ENCODE measurements at regions not wholly inside any gene's neighbourhood (a gene's known extent, or its start where the extent isn't known, plus 50 kb on each side); places are given as distances from the start of the nearest gene placed in this dataset.

DNA sequence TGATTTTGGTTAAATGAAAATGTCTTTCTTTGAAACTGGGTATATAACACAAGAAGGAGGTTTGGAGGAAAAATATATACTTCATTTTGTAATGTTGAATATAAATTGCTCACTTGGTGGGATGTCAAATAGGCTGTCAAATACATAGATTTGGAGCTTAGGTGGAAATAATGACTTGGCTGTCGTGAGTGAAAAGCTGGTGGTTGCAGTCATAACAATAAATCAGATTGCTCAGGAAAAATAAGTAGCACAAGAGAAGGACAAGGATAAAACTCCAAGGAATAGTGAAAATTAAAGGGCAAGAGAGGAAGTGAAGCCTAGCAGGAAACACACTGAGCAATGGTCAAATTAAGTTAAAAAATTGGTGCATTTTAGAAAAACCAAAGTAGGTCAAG lies 253.0 kb upstream of the ANKRD50 start:
- H2AFZ ChIP-seq (ENCODE audit: low read length), result no peak overlapping the region
- H3K4me3 ChIP-seq (ENCODE audit: insufficient read depth, low read length), result no peak overlapping the region
- DNase-seq (ENCODE audit: insufficient read length, low spot score, missing footprints), result no peak
- no peaks in the 10 kb centered on the region for H3K27me3 ChIP-seq (ENCODE audit: insufficient read depth, low read length)
- H3K4me1 ChIP-seq (ENCODE audit: insufficient read depth, low read length), result no peaks in the 10 kb centered on the region
- TF ChIP-seq, protein P1, sequence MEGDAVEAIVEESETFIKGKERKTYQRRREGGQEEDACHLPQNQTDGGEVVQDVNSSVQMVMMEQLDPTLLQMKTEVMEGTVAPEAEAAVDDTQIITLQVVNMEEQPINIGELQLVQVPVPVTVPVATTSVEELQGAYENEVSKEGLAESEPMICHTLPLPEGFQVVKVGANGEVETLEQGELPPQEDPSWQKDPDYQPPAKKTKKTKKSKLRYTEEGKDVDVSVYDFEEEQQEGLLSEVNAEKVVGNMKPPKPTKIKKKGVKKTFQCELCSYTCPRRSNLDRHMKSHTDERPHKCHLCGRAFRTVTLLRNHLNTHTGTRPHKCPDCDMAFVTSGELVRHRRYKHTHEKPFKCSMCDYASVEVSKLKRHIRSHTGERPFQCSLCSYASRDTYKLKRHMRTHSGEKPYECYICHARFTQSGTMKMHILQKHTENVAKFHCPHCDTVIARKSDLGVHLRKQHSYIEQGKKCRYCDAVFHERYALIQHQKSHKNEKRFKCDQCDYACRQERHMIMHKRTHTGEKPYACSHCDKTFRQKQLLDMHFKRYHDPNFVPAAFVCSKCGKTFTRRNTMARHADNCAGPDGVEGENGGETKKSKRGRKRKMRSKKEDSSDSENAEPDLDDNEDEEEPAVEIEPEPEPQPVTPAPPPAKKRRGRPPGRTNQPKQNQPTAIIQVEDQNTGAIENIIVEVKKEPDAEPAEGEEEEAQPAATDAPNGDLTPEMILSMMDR (IDR thresholded peaks at IDR 0.05; ENCODE audit: extremely low read depth, low read depth, low read length), result no peak
- no peaks in the 10 kb centered on the region for H3K79me2 ChIP-seq (ENCODE audit: insufficient read depth, low read length)
- no peaks in the 10 kb centered on the region for H4K20me1 ChIP-seq (ENCODE audit: insufficient read depth, low read length)
- no peak overlapping the region for H3K4me2 ChIP-seq (ENCODE audit: insufficient read depth, low read length)
- no peaks in the 10 kb centered on the region for H3K36me3 ChIP-seq (ENCODE audit: insufficient read depth, low read length)
- H3K27ac ChIP-seq (ENCODE audit: low read depth, low read length), result no peak overlapping the region
- peaks cover 6% of the 10 kb centered on the region for H3K9me3 ChIP-seq (ENCODE audit: low read depth, low read length)

DNA sequence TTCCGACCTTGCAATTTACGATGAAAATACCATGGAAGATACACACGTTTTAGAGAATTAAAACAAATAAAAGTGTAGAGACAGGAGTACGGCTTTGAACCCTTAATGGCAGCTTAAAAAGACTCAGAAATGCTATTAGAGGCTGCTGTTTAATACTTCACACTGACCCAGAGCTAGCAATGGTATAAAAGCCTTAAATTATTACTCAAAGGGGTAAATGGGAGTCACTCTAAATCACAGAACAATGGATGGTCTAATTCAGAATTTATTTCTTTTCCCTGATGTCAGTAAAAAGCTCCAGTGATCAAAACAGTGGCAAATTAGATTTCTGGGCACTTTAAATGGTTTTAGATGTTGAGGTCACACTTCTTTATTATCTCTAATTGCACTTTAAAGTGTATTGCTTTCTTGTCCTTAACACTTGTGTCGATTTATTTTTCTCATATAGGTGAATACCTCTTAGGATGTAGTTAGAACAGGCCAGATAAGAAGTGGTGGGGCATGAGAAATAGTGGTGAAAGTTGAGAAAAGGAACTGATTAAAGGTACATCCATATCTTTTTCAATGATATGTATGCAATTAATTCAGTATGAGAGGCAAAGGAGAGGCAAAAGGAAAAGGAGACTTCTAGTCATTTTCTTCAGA lies 252.4 kb upstream of the ANKRD50 start:
- no peaks in the 10 kb centered on the region for H3K27me3 ChIP-seq (ENCODE audit: insufficient read depth, low read length)
- H4K20me1 ChIP-seq (ENCODE audit: insufficient read depth, low read length), result no peaks in the 10 kb centered on the region
- H3K27ac ChIP-seq (ENCODE audit: low read depth, low read length), result no peak overlapping the region
- no peaks in the 10 kb centered on the region for H3K36me3 ChIP-seq (ENCODE audit: insufficient read depth, low read length)
- TF ChIP-seq, protein P1 (IDR thresholded peaks at IDR 0.05; ENCODE audit: extremely low read depth, low read depth, low read length), result no peak
- DNase-seq (ENCODE audit: insufficient read length, low spot score, missing footprints), result no peak
- no peaks in the 10 kb centered on the region for H3K4me1 ChIP-seq (ENCODE audit: insufficient read depth, low read length)
- no peak overlapping the region for H2AFZ ChIP-seq (ENCODE audit: low read length)
- no peaks in the 10 kb centered on the region for H3K79me2 ChIP-seq (ENCODE audit: insufficient read depth, low read length)
- H3K9me3 ChIP-seq (ENCODE audit: low read depth, low read length), result peaks cover 6% of the 10 kb centered on the region
- H3K4me2 ChIP-seq (ENCODE audit: insufficient read depth, low read length), result no peak overlapping the region
- H3K4me3 ChIP-seq (ENCODE audit: insufficient read depth, low read length), result no peak overlapping the region

DNA sequence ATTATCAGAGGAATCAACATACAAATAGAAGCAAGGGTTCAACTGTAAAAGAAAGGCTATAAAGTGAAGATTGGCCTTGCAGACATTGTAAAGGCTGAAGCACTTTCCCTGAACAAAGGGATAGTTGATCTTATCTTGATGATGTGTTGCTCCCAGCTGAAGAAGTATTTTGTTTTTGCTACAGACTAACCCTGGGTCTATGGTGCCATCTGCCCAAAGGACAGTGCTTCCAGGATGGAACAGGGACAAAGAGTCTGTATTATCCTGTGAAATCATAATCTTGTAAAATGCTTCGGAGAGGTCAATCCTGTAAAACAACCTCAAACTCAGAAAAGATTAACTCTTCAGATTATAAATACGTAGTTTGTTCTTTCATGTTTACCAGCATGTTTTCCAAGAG lies 251.7 kb upstream of the ANKRD50 start:
- H3K4me3 ChIP-seq (ENCODE audit: insufficient read depth, low read length), result no peak overlapping the region
- H4K20me1 ChIP-seq (ENCODE audit: insufficient read depth, low read length), result no peaks in the 10 kb centered on the region
- no peak for DNase-seq (ENCODE audit: insufficient read length, low spot score, missing footprints)
- H3K79me2 ChIP-seq (ENCODE audit: insufficient read depth, low read length), result no peaks in the 10 kb centered on the region
- H3K4me1 ChIP-seq (ENCODE audit: insufficient read depth, low read length), result no peaks in the 10 kb centered on the region
- H3K9me3 ChIP-seq (ENCODE audit: low read depth, low read length), result peaks cover 6% of the 10 kb centered on the region
- H3K27me3 ChIP-seq (ENCODE audit: insufficient read depth, low read length), result no peaks in the 10 kb centered on the region
- H3K36me3 ChIP-seq (ENCODE audit: insufficient read depth, low read length), result no peaks in the 10 kb centered on the region
- H2AFZ ChIP-seq (ENCODE audit: low read length), result no peak overlapping the region
- TF ChIP-seq, protein P1 (IDR thresholded peaks at IDR 0.05; ENCODE audit: extremely low read depth, low read depth, low read length), result no peak
- no peak overlapping the region for H3K4me2 ChIP-seq (ENCODE audit: insufficient read depth, low read length)
- H3K27ac ChIP-seq (ENCODE audit: low read depth, low read length), result no peak overlapping the region

DNA sequence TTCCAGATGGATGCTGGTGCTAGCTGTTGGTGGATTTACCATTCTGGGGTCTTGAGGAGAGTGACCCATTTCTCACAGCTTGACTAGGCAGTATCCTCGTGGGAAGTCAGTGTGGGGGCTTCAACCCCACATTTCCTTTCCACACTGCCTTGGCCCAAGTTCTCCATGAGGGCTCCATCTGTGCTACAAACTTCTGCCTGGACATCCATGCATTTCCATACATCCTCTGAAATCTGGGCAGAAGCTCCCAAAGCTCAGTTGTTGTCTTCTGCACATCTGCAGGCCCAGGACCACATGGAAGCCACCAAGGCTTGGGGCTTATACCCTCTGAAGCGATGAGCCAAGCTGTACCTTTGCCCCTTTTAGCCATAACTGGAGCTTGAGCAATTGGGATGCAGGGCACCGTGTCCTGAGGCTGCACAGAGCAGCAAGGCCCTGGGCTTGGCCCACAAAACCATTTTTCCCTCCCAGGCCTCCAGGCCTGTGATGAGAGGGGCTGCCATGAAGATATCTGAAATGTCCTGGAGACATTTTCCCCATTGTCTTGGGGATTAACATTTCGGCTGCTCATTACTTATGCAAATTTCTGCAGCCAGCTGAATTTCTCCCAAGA lies 248.7 kb upstream of the ANKRD50 start:
- H3K4me1 ChIP-seq (ENCODE audit: insufficient read depth, low read length), result no peaks in the 10 kb centered on the region
- H3K79me2 ChIP-seq (ENCODE audit: insufficient read depth, low read length), result no peaks in the 10 kb centered on the region
- TF ChIP-seq, protein P1 (IDR thresholded peaks at IDR 0.05; ENCODE audit: extremely low read depth, low read depth, low read length), result no peak
- H3K4me2 ChIP-seq (ENCODE audit: insufficient read depth, low read length), result no peak overlapping the region
- H3K27me3 ChIP-seq (ENCODE audit: insufficient read depth, low read length), result no peaks in the 10 kb centered on the region
- no peaks in the 10 kb centered on the region for H3K36me3 ChIP-seq (ENCODE audit: insufficient read depth, low read length)
- H3K9me3 ChIP-seq (ENCODE audit: low read depth, low read length), result peaks cover 6% of the 10 kb centered on the region
- no peak overlapping the region for H3K27ac ChIP-seq (ENCODE audit: low read depth, low read length)
- DNase-seq (ENCODE audit: insufficient read length, low spot score, missing footprints), result no peak
- H4K20me1 ChIP-seq (ENCODE audit: insufficient read depth, low read length), result no peaks in the 10 kb centered on the region
- H2AFZ ChIP-seq (ENCODE audit: low read length), result no peak overlapping the region
- H3K4me3 ChIP-seq (ENCODE audit: insufficient read depth, low read length), result no peak overlapping the region
